NAMALWA (cell line): ENCODE measurements at regions not wholly inside any gene's neighbourhood (a gene's known extent, or its start where the extent isn't known, plus 50 kb on each side); places are given as distances from the start of the nearest gene placed in this dataset.

ENCODE experiments used
- DNase-seq: peaks from one replicate; pipeline ENCODE4 v3.0.0-alpha.2; 2015; ENCODE audit warnings: low spot score

- DNase-seq = no peak
These were observed 85.0 kb upstream of the RAB3GAP2 start for GRCh38 chr1:220356981-220357850.

GRCh38 chr1:220353229-220354012, 81.2 kb upstream of the RAB3GAP2 start:
- DNase-seq = peak; percentile 34

- DNase-seq = no peak
These were observed 76.0 kb upstream of the RAB3GAP2 start for GRCh38 chr1:220348211-220348610.

- no peak for DNase-seq
These were observed 75.5 kb upstream of the RAB3GAP2 start for GRCh38 chr1:220347654-220348175.

- DNase-seq = no peak
These were observed 72.5 kb upstream of the RAB3GAP2 start for GRCh38 chr1:220344745-220345144.

- DNase-seq = no peak
These were observed 70.6 kb upstream of the RAB3GAP2 start for GRCh38 chr1:220342853-220343252.

- no peak for DNase-seq
These were observed 68.9 kb upstream of the RAB3GAP2 start for GRCh38 chr1:220341126-220341525.

GRCh38 chr1:220339581-220339980, 67.3 kb upstream of the RAB3GAP2 start:
- DNase-seq = no peak

- DNase-seq = no peak
These were observed 66.5 kb upstream of the RAB3GAP2 start for GRCh38 chr1:220338759-220339158.

GRCh38 chr1:220336391-220337031, 64.3 kb upstream of the RAB3GAP2 start:
- no peak for DNase-seq

GRCh38 chr1:220335668-220336067, 63.4 kb upstream of the RAB3GAP2 start:
- DNase-seq = no peak

GRCh38 chr1:220331318-220331717, 59.1 kb upstream of the RAB3GAP2 start:
- DNase-seq = no peak

- DNase-seq = no peak
These were observed 58.0 kb upstream of the RAB3GAP2 start for GRCh38 chr1:220330265-220330664.

GRCh38 chr1:220327106-220327505, 54.9 kb upstream of the RAB3GAP2 start:
- no peak for DNase-seq

- no peak for DNase-seq
These were observed 54.3 kb upstream of the RAB3GAP2 start for GRCh38 chr1:220326578-220326977.

- no peak for DNase-seq
These were observed 53.2 kb upstream of the RAB3GAP2 start for GRCh38 chr1:220325306-220325995.

GRCh38 chr1:220323717-220324116, 51.5 kb upstream of the RAB3GAP2 start:
- no peak for DNase-seq

GRCh38 chr1:220322570-220322969, 50.3 kb upstream of the RAB3GAP2 start:
- no peak for DNase-seq
